ENCODE measurements at regions not wholly inside any gene's neighbourhood (a gene's known extent, or its start where the extent isn't known, plus 50 kb on each side); places are given as distances from the start of the nearest gene placed in this dataset.

DNA sequence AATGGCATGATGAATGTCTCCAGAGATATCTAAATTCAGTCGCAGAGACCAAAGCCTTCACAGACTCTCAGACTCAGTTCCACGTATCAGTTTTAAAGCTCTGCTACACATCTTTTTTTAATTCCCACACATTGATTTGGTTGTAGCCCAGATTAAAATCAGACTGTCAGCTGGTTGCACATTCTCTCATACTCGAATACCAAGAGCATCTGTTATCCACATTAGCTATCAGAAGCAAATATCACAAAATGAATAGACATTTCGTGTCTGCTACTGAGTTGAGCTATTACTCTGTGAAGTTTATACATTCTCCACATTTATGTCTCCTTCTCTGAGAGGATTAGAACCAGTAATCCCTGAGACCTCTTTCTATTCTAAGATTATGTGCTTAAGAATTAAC is 229.2 kb downstream of the GPAM start:
- Histone ChIP-seq H3K9me3 (ENCODE audit: control extremely low read depth in 1 of 3, control insufficient read depth in 2 of 3, insufficient read depth in 1 of 3, low read length in 2 of 3) (peaks cover 0 to 8% (median 0%) of the 10 kb centered on the region in 3 donors), H3K27me3 (replicated peaks in 1 of 4; ENCODE audit: control extremely low read depth in 1 of 4, control insufficient read depth in 3 of 4, insufficient read depth in 4 of 4, low read length in 3 of 4) (no peaks in the 10 kb centered on the region), H2AFZ (ENCODE audit: insufficient read depth, low read depth, low read length, poor library complexity, severe bottlenecking) (no peak overlapping the region), H3K36me3 (replicated peaks in 1 of 2; ENCODE audit: control extremely low read depth in 1 of 2, control insufficient read depth in 1 of 2, extremely low read depth in 1 of 2, insufficient read depth in 2 of 2, low read length in 1 of 2) (no peaks in the 10 kb centered on the region), H4K20me1 (ENCODE audit: control insufficient read depth, insufficient read depth, low read length, poor library complexity, severe bottlenecking) (no peaks in the 10 kb centered on the region), H3K9ac (ENCODE audit: low read length) (no peak overlapping the region), H3K4me2 (replicated peaks; ENCODE audit: low read depth, low read length, poor library complexity, severe bottlenecking) (no peak overlapping the region), H3K27ac (ENCODE audit: low read length in 2 of 2) (no peak overlapping the region), H3K4me1 (ENCODE audit: control insufficient read depth in 2 of 2, insufficient read depth in 2 of 2, low read length in 2 of 2) (no peaks in the 10 kb centered on the region), H3K79me2 (ENCODE audit: control insufficient read depth, insufficient read depth, low read length) (no peaks in the 10 kb centered on the region), H3K4me3 (ENCODE audit: control extremely low read depth in 1 of 5, extremely low read depth in 1 of 5, insufficient read depth in 1 of 5, low read depth in 2 of 5, low read length in 4 of 5) (no peak overlapping the region)
- 77% methylated on average over 3 of the region's 4 CpGs for WGBS (ENCODE audit: insufficient coverage)
- Mint-ChIP-seq H3K27ac (no peak overlapping the region), H3K4me1 (no peaks in the 10 kb centered on the region), H3K27me3 (peaks cover under 1% of the 10 kb centered on the region), H3K9me3 (ENCODE audit: insufficient read depth) (peaks cover 11% of the 10 kb centered on the region), H3K4me3 (no peak overlapping the region)
- POLR2A ChIA-PET = no interaction called here
- no peak for ATAC-seq (ENCODE audit: low read depth)
- CTCF ChIA-PET = no interaction called here
- TF ChIP-seq, protein P1, sequence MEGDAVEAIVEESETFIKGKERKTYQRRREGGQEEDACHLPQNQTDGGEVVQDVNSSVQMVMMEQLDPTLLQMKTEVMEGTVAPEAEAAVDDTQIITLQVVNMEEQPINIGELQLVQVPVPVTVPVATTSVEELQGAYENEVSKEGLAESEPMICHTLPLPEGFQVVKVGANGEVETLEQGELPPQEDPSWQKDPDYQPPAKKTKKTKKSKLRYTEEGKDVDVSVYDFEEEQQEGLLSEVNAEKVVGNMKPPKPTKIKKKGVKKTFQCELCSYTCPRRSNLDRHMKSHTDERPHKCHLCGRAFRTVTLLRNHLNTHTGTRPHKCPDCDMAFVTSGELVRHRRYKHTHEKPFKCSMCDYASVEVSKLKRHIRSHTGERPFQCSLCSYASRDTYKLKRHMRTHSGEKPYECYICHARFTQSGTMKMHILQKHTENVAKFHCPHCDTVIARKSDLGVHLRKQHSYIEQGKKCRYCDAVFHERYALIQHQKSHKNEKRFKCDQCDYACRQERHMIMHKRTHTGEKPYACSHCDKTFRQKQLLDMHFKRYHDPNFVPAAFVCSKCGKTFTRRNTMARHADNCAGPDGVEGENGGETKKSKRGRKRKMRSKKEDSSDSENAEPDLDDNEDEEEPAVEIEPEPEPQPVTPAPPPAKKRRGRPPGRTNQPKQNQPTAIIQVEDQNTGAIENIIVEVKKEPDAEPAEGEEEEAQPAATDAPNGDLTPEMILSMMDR (IDR thresholded peaks at IDR 0.05) = no peak
- TF ChIP-seq EZH2 (IDR thresholded peaks at IDR 0.05; ENCODE audit: borderline replicate concordance, insufficient read depth, low read depth, low read length, poor library complexity, severe bottlenecking) = no peak
- intact Hi-C loops (cut with micrococcal nuclease) = no loop called here
- no peak for DNase-seq

DNA sequence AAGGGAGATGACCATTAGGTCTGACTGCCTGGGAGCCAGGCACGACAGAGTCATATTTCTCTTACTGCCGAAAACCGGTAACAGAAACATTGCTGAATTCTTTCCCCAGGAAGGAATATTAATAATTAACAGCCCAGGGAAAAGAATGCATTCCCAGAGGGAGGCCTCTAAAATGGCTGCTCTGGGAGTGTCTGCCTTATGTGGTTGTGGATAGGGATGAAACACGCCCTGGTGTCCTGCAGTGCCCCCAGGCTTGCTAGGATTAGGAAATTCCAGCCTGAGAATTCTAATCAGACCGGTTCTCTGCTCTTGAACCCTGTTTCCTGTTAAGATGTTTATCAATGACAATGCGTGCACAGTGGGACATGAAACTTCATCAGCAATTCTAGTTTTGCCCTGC is 226.7 kb downstream of the GPAM start:
- Histone ChIP-seq H3K4me3 (ENCODE audit: control extremely low read depth in 1 of 5, extremely low read depth in 1 of 5, insufficient read depth in 1 of 5, low read depth in 2 of 5, low read length in 4 of 5) (no peak overlapping the region), H3K27ac (ENCODE audit: low read length in 2 of 2) (no peak overlapping the region), H3K4me2 (replicated peaks; ENCODE audit: low read depth, low read length, poor library complexity, severe bottlenecking) (no peak overlapping the region), H3K4me1 (ENCODE audit: control insufficient read depth in 2 of 2, insufficient read depth in 2 of 2, low read length in 2 of 2) (no peaks in the 10 kb centered on the region), H4K20me1 (ENCODE audit: control insufficient read depth, insufficient read depth, low read length, poor library complexity, severe bottlenecking) (no peaks in the 10 kb centered on the region), H3K36me3 (replicated peaks in 1 of 2; ENCODE audit: control extremely low read depth in 1 of 2, control insufficient read depth in 1 of 2, extremely low read depth in 1 of 2, insufficient read depth in 2 of 2, low read length in 1 of 2) (no peaks in the 10 kb centered on the region), H3K27me3 (replicated peaks in 1 of 4; ENCODE audit: control extremely low read depth in 1 of 4, control insufficient read depth in 3 of 4, insufficient read depth in 4 of 4, low read length in 3 of 4) (no peaks in the 10 kb centered on the region), H3K9me3 (ENCODE audit: control extremely low read depth in 1 of 3, control insufficient read depth in 2 of 3, insufficient read depth in 1 of 3, low read length in 2 of 3) (peaks cover 0 to 7% (median 0%) of the 10 kb centered on the region in 3 donors), H3K79me2 (ENCODE audit: control insufficient read depth, insufficient read depth, low read length) (no peaks in the 10 kb centered on the region), H2AFZ (ENCODE audit: insufficient read depth, low read depth, low read length, poor library complexity, severe bottlenecking) (no peak overlapping the region), H3K9ac (ENCODE audit: low read length) (no peak overlapping the region)
- H3K9me3 Mint-ChIP-seq (ENCODE audit: insufficient read depth) = peaks cover 11% of the 10 kb centered on the region
- H3K4me1 Mint-ChIP-seq = no peaks in the 10 kb centered on the region
- ATAC-seq (ENCODE audit: low read depth) (no peak), DNase-seq (no peak)
- no peak for TF ChIP-seq EZH2 (IDR thresholded peaks at IDR 0.05; ENCODE audit: borderline replicate concordance, insufficient read depth, low read depth, low read length, poor library complexity, severe bottlenecking)
- WGBS (ENCODE audit: insufficient coverage) = 82% methylated on average over 4 of the region's 6 CpGs
- H3K27me3 Mint-ChIP-seq = no peaks in the 10 kb centered on the region
- CTCF ChIA-PET = no interaction called here
- no peak overlapping the region for H3K27ac Mint-ChIP-seq
- POLR2A ChIA-PET = no interaction called here
- H3K4me3 Mint-ChIP-seq = no peak overlapping the region
- intact Hi-C loops (cut with micrococcal nuclease) = no loop called here
